Amniotic stem cell (primary cell): ENCODE measurements at regions not wholly inside any gene's neighbourhood (a gene's known extent, or its start where the extent isn't known, plus 50 kb on each side); places are given as distances from the start of the nearest gene placed in this dataset.
"Not testable (repeated sequence)": the region's sequence is repeated elsewhere in the genome, so short reads cannot be mapped to it uniquely, and the experiment has no call there.

Experiments
- DNase-seq: peaks from one replicate; lab custom pipeline; 2025; lab: John Stamatoyannopoulos, UW

- no peak for DNase-seq
Measured at GRCh38 chr5:152608458-152608857, 203.4 kb upstream of the NMUR2 start.

DNA sequence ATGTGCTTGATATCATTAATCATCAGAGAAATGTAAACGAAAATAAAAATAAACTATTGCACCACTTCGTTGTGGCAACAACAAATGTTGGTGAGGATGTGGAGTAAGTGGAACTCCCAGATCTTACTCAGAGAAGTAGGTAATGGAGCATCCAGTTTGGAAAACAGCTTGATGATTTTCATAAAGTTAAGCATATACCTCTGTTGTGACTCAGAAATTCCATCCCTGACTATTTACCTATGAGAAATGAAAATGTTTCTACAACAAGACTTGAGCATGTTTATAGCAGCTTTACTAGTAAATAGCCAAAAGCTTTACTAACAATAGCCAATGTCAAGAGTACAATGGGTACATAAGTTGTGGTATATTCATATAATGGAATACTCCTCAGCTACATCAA is 214.7 kb upstream of the NMUR2 start:
- DNase-seq: no peak

GRCh38 chr5:152622628-152623027 is 217.5 kb upstream of the NMUR2 start:
- DNase-seq: no peak

DNA sequence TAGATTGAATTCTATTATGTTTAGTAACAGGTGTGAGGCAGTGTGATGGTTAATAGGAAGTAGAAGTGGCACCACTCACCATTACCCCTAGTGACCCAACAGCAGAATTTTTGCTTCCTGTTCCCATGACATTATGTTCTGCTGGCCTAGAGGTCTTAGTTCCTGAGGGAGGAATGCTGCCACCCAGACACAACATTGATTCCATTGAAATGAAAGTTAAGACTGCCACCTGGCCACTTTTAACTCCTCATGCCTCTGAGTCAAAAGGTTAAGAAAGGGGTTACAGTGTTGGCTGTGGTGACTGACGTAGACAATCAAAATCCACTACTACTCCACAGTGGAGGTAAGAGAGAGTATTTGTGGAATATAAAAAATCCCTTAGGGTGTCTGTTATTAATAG is 218.9 kb upstream of the NMUR2 start:
- DNase-seq: no peak

DNA sequence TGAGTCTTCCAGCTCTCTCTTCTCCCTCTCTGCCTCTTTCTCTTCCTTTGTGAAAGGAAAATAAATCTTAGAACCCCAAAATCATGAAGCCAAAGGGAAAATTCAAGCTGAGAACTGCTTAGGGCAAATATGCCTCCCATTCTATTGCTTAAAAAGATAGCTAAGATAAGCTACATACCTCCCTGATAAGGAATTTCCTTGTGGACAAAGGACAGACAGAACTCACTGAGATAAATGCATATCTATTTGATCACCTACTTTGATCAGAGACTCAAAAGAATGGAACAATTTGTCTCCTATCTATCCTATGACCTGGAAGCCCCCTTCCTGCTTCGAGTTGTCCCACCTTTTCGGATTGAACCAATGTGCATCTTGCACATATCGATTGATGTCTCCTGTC is 220.6 kb upstream of the NMUR2 start:
- DNase-seq: no peak

- no peak for DNase-seq
Measured at GRCh38 chr5:152631221-152631620, 226.1 kb upstream of the NMUR2 start.

- DNase-seq: no peak
Measured at GRCh38 chr5:152632360-152632759, 227.3 kb upstream of the NMUR2 start.

- DNase-seq: no peak
Measured at GRCh38 chr5:152634586-152634985, 229.5 kb upstream of the NMUR2 start.

DNA sequence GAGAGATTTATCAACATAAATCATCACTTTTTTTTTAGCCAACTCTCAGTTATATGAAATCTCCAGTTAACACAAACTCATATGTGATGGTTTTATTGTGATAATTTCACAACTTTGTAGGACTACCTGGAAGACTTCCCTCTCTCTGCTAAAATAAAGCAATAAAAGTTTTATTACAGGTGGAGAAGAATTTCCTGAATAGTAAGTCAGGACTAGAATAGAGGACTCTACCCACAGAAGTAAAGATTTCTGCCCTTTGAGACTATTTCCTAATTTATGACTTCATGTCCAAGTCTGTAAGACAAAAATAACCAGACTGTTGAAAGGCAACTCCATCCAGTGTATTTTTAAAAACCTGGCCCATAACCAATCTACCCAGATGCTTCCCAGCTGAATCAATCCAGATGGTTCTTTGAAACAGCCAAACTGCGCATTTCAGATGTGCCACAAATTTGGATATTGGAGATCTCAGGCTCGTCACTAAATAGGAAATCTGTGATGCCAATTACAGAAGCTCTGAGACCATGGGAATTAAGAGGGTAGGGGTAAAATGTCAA is 234.0 kb upstream of the NMUR2 start:
- no peak for DNase-seq

DNA sequence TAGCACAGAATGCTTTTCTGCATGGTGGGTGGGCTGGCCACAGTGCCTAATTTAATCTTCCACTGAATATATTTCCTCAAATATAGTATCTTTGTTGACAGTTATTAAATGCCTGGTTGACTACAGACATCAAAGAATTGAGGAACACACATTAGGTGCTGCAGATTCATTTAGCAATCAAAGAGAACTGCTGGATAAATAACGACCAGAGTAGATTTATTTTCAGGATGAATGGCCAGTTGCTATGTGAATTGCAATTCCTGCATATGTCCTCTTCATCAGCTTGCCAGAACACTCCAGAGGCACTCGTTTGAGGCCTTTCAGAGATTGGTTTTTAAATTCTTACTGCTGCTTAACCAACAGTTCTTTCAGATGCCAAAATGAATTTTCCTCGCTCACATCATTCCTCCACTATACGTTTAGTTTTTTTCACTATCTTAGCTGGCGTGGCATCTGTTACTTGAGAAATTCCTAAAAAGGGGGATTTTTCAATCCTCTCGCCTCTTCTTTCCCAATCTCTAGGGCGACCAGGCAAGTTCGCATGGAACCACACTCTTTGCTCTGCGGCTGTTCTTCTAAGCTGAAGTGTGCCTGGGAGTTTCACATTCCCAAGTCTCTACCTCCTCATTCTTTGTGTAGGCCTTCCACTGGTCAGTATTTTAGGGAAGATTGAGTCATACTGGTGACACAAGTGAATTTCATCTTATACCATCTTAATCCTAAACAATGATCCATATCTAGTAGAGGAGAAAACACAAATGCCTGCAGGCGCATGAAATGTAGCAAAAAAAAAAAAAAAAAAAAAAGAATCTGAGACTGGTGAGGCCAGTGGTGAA is 237.1 kb upstream of the NMUR2 start:
- no peak for DNase-seq

GRCh38 chr5:152642880-152643279 is 237.8 kb upstream of the NMUR2 start:
- DNase-seq: no peak

DNA sequence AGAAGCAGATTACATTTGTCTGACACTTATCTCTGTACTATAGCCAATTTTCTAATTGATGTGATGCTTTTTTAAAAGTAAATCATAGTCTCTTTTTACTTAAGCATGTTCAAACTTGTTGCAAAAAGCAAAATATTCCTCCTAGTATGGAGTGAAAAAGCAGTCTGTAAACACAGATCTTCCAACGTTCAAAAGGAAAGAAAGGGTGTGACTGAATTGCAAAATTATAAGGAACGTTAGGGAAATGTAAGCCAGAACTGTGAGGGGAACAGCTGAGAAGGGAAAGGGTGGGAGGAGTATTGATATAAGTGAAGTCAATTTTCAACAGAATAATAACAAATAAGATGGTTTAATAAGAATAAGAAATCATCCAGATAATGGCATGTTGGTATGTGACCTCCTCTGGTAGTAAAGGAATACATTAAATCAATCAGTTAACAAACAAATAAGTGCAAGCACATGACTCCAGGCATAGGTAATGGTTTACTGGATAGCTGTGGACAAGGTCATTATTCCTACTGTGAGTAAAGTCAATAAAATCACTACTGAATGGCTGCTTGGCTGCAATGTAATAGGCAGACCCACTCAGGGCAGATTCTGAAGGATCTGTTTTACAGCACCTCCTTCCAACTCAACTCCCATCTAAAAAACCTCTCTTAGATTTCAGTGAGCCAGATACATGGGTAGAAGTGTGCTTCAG is 239.1 kb upstream of the NMUR2 start:
- no peak for DNase-seq

DNA sequence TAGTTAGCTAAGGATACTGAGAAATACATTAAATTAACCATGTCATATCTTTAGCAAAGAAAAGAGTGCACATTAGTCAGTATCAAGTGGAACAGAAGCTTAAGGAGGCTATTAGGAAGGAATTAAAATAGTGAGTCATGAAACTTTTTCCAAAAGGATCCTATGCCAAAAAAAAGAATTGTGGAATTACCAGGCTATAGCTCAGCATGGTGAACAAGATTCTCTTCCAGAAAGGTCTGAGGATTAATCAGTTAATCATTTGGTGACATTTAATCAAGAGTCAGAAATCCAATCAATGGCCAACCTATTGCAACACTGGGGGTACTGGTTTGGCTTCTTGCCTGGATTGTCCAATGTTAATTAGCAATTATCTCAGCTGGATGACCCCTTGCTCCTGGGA is 244.5 kb upstream of the NMUR2 start:
- no peak for DNase-seq

- DNase-seq: no peak
Measured at GRCh38 chr5:152650413-152650812, 245.3 kb upstream of the NMUR2 start.

- DNase-seq: not testable (repeated sequence)
Measured at GRCh38 chr5:152659470-152659869, 254.4 kb upstream of the NMUR2 start.

- DNase-seq: no peak
Measured at GRCh38 chr5:152673601-152674000, 268.5 kb upstream of the NMUR2 start.

GRCh38 chr5:152674403-152674802 is 269.3 kb upstream of the NMUR2 start:
- no peak for DNase-seq

DNA sequence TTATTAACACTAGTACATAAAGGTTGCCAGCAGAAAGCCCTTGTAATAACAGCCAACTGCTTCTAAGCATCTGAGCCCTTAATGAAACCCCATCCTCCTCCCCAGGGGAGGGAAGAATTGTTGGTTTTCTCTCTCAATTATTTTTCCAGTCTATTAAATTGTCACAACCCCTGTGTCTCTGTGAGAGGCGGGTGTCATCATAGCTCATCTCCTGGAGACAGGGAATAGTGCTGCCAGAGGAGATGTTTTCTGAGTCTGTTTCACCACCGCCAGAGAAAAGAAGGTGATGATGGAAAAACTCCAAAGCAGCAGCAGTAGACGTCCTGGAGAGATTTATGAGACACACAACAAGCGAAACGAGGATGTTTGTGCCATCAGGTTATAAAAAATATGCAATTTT is 271.1 kb upstream of the NMUR2 start:
- DNase-seq: no peak

GRCh38 chr5:152683205-152683604 is 278.1 kb upstream of the NMUR2 start:
- no peak for DNase-seq

DNA sequence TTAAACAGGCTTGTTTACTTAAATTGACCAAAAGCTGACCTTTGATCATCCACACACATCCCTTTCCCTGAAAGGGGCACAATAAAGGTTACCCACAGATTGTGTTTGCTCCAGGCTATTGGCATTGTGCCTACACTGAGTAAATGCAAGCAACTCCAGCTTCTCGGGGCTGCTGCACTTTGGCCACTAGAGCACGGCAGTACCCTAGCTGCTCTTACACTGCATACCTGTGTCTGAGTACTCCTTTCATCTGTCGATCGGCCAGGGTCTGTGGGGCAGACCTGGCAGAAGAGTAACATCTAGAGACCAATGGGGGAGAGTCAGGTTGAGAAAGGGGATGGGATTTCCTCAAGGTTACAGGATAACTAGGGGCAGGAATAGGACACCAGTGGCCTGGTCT is 281.9 kb upstream of the NMUR2 start:
- DNase-seq: no peak

- DNase-seq: no peak
Measured at GRCh38 chr5:152688561-152689249, 283.6 kb upstream of the NMUR2 start.

GRCh38 chr5:152689250-152689711 is 284.2 kb upstream of the NMUR2 start:
- DNase-seq: no peak

DNA sequence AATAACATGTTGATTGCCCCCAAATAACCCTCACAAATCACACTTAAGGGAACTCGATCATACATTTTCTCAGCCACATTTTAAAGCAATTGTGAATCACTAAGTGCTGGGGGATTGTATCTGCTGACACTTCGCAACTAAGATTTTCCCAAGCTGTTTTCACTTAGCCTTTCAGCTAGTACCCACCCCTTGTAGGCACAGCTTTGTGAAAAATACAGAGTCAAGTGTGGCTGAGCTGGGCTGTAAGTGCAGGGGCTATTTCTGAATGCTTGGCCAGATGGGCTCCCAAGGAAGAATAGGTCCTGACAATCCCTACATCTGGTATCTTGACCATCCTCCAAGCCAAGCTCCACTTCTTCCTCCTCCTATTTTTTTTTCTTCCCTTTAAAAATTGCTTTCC is 289.2 kb upstream of the NMUR2 start:
- DNase-seq: no peak
